DND-41 (cell line): ENCODE measurements at regions not wholly inside any gene's neighbourhood (a gene's known extent, or its start where the extent isn't known, plus 50 kb on each side); places are given as distances from the start of the nearest gene placed in this dataset.

Experiments
- EZH2 ChIP-seq: IDR thresholded peaks from 3 replicates; pipeline ENCODE4 v1.6.1; 2012; ENCODE audit warnings: borderline replicate concordance, low read depth, mild to moderate bottlenecking, moderate library complexity, low read length, inconsistent platforms; ENCODE audit not compliant: severe bottlenecking
- TF ChIP-seq, protein P1 (sequence below): IDR thresholded peaks from 2 replicates; pipeline ENCODE4 v1.5.1; 2012; ENCODE audit warnings: borderline replicate concordance, low read length, moderate library complexity, mild to moderate bottlenecking; ENCODE audit not compliant: poor library complexity, severe bottlenecking; ENCODE audit errors: extremely low read depth

DNA sequence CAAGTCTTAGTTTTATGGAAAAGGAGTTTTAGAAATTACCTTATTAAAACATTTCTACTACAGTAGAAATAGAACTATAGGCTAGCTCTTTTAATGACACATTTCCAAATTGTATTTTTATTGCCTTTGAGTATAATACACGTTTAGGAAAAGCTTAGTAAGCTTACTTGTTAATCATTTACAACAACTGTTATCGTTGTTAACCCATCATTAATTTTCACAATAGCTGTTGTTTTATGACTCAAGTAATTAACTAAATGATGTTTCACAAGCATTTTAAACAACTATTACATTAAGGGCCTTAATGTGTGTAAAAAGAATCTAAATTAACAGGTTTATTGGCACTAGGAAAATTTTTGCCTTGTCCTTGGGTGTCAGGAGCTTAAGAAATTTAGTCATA, 120.5 kb upstream of the THRB start:
- TF ChIP-seq, protein P1, sequence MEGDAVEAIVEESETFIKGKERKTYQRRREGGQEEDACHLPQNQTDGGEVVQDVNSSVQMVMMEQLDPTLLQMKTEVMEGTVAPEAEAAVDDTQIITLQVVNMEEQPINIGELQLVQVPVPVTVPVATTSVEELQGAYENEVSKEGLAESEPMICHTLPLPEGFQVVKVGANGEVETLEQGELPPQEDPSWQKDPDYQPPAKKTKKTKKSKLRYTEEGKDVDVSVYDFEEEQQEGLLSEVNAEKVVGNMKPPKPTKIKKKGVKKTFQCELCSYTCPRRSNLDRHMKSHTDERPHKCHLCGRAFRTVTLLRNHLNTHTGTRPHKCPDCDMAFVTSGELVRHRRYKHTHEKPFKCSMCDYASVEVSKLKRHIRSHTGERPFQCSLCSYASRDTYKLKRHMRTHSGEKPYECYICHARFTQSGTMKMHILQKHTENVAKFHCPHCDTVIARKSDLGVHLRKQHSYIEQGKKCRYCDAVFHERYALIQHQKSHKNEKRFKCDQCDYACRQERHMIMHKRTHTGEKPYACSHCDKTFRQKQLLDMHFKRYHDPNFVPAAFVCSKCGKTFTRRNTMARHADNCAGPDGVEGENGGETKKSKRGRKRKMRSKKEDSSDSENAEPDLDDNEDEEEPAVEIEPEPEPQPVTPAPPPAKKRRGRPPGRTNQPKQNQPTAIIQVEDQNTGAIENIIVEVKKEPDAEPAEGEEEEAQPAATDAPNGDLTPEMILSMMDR = no peak
- no peak for TF ChIP-seq EZH2
